ENCODE measurements at regions not wholly inside any gene's neighbourhood (a gene's known extent, or its start where the extent isn't known, plus 50 kb on each side); places are given as distances from the start of the nearest gene placed in this dataset.

DNA sequence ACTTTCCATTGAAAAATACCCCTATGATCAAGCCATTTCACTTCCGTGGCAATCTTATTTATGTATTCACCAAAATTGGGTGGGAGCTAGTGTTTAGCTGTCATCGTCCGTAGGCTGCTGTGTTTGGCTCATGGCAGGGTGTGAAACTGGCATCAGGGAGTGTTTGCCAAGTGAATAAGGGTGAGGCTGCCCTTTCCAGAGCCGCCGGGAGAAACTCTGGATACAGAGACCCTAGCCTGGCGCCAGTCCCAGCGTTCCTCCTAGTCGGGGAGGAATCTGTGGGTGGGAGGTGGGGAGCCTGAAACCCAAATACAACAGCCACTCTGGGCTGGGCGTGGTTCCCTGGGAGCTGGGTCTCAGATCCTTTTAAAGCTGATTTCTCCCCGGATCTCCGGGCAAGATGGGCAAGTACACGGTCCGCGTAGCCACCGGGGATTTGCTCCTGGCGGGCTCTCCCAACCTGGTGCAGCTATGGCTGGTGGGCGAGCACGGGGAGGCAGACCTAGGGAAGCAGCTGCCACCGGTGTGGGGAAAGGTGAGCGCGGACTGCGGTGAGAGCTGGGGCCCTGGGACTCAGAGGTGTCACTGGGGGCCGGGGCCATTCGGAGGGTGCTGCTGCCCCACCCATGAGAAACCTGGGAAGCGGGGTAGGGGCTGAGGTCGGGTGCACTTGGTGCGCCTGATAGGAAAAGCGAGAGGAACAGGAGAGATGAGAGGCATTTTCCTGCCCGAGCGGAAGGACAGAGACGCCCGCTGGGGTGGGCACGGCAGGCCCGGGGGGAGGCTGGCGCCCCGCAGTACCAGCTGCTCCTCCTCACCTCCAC lies 62.1 kb upstream of the TEKT1 start:
- Histone ChIP-seq H3K4me1 (ENCODE audit: low read length) (no peaks in the 10 kb centered on the region), H2AFZ (ENCODE audit: low read depth, low read length) (no peak overlapping the region), H3K9ac (ENCODE audit: low read length) (no peak overlapping the region), H4K20me1 (ENCODE audit: insufficient read depth, low read length) (no peaks in the 10 kb centered on the region), H3K4me3 (ENCODE audit: low read length) (no peak overlapping the region), H3K79me2 (ENCODE audit: low read length) (no peaks in the 10 kb centered on the region), H3K9me3 (ENCODE audit: insufficient read depth, low read length) (no peaks in the 10 kb centered on the region), H3K27ac (ENCODE audit: low read length) (no peak overlapping the region), H3K36me3 (replicated peaks; ENCODE audit: low read depth, low read length) (no peaks in the 10 kb centered on the region), H3K4me2 (ENCODE audit: low read length) (no peak overlapping the region), H3K27me3 (ENCODE audit: low read depth, low read length) (no peaks in the 10 kb centered on the region)
- no peak for TF ChIP-seq EZH2phosphoT487 (IDR thresholded peaks at IDR 0.05; ENCODE audit: low read depth)
- TF ChIP-seq CTCF (IDR thresholded peaks at IDR 0.05; ENCODE audit: low read depth, low read length) = no peak

DNA sequence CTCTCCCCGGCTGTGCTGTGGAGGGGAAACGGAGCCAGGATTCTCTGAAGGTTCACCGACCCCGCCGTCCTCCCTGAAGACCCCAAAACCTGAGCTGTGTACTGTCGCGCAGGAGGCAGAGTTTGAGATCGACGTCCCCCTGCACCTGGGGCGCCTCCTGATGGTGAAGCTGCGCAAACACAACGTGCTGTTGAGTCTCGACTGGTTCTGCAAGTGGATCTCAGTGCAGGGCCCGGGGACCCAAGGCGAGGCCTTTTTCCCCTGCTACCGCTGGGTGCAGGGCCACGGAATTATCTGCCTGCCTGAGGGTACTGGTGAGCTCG lies 62.6 kb upstream of the TEKT1 start:
- H3K27me3 ChIP-seq (ENCODE audit: low read depth, low read length) = no peaks in the 10 kb centered on the region
- H4K20me1 ChIP-seq (ENCODE audit: insufficient read depth, low read length) = no peaks in the 10 kb centered on the region
- H3K9ac ChIP-seq (ENCODE audit: low read length) = no peak overlapping the region
- H3K9me3 ChIP-seq (ENCODE audit: insufficient read depth, low read length) = no peaks in the 10 kb centered on the region
- no peaks in the 10 kb centered on the region for H3K36me3 ChIP-seq (replicated peaks; ENCODE audit: low read depth, low read length)
- no peaks in the 10 kb centered on the region for H3K79me2 ChIP-seq (ENCODE audit: low read length)
- H3K4me3 ChIP-seq (ENCODE audit: low read length) = no peak overlapping the region
- H3K4me1 ChIP-seq (ENCODE audit: low read length) = no peaks in the 10 kb centered on the region
- H3K4me2 ChIP-seq (ENCODE audit: low read length) = no peak overlapping the region
- H2AFZ ChIP-seq (ENCODE audit: low read depth, low read length) = no peak overlapping the region
- no peak overlapping the region for H3K27ac ChIP-seq (ENCODE audit: low read length)
- TF ChIP-seq EZH2phosphoT487 (IDR thresholded peaks at IDR 0.05; ENCODE audit: low read depth) (no peak), CTCF (IDR thresholded peaks at IDR 0.05; ENCODE audit: low read depth, low read length) (peak; percentile 19; the same call in 1 of the 2 replicates)

GRCh38 chr17:6901086-6901485 lies 69.6 kb upstream of the TEKT1 start:
- no peak overlapping the region for H3K9ac ChIP-seq (ENCODE audit: low read length)
- no peaks in the 10 kb centered on the region for H3K79me2 ChIP-seq (ENCODE audit: low read length)
- H3K9me3 ChIP-seq (ENCODE audit: insufficient read depth, low read length) = no peaks in the 10 kb centered on the region
- H3K4me3 ChIP-seq (ENCODE audit: low read length) = no peak overlapping the region
- no peaks in the 10 kb centered on the region for H4K20me1 ChIP-seq (ENCODE audit: insufficient read depth, low read length)
- H3K27ac ChIP-seq (ENCODE audit: low read length) = no peak overlapping the region
- no peaks in the 10 kb centered on the region for H3K4me1 ChIP-seq (ENCODE audit: low read length)
- H2AFZ ChIP-seq (ENCODE audit: low read depth, low read length) = no peak overlapping the region
- H3K4me2 ChIP-seq (ENCODE audit: low read length) = no peak overlapping the region
- no peaks in the 10 kb centered on the region for H3K27me3 ChIP-seq (ENCODE audit: low read depth, low read length)
- no peak for TF ChIP-seq EZH2phosphoT487 (IDR thresholded peaks at IDR 0.05; ENCODE audit: low read depth)
- TF ChIP-seq CTCF (IDR thresholded peaks at IDR 0.05; ENCODE audit: low read depth, low read length) = no peak
- H3K36me3 ChIP-seq (replicated peaks; ENCODE audit: low read depth, low read length) = no peaks in the 10 kb centered on the region

DNA sequence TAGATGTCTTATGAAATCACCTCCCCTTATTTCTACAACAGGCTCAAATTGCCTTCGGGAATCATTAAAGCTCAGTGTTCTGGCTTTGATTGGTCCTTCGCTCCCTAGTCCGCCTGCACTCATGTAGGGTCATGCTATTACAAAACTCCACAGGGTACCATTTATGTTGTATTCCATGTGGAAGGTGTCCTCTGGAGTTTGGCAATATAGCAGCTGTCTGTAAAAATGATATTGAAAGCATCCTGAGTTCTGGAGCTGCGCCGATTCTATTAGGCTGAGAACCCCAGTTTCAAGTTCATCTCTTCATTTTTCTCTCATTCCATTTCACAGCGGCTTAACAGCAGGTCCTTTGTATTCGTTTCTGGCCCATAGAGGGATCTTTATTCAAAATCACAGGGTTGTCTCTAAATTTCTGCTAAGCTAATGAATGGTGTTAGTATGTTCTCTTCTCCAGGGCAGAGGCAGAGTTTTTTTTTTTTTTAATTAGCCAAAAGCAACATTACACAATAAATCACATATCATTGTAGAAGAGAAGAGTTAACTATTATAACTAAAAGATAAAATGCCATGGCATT lies 71.9 kb upstream of the TEKT1 start:
- Histone ChIP-seq H3K9me3 (ENCODE audit: insufficient read depth, low read length) (no peaks in the 10 kb centered on the region), H3K9ac (ENCODE audit: low read length) (no peak overlapping the region), H3K79me2 (ENCODE audit: low read length) (no peaks in the 10 kb centered on the region), H3K36me3 (replicated peaks; ENCODE audit: low read depth, low read length) (no peaks in the 10 kb centered on the region), H3K27ac (ENCODE audit: low read length) (no peak overlapping the region), H2AFZ (ENCODE audit: low read depth, low read length) (no peak overlapping the region), H4K20me1 (ENCODE audit: insufficient read depth, low read length) (no peaks in the 10 kb centered on the region), H3K27me3 (ENCODE audit: low read depth, low read length) (no peaks in the 10 kb centered on the region), H3K4me2 (ENCODE audit: low read length) (no peak overlapping the region), H3K4me3 (ENCODE audit: low read length) (no peak overlapping the region), H3K4me1 (ENCODE audit: low read length) (no peaks in the 10 kb centered on the region)
- TF ChIP-seq EZH2phosphoT487 (IDR thresholded peaks at IDR 0.05; ENCODE audit: low read depth) = no peak
- TF ChIP-seq CTCF (IDR thresholded peaks at IDR 0.05; ENCODE audit: low read depth, low read length) = no peak

Data from OCI-LY3 (cell line).